Transverse colon (tissue), 4 donors: ENCODE measurements at regions not wholly inside any gene's neighbourhood (a gene's known extent, or its start where the extent isn't known, plus 50 kb on each side); places are given as distances from the start of the nearest gene placed in this dataset.

Experiments
- DNase-seq: peaks from one replicate; pipeline ENCODE4 v3.0.0-alpha.2; 2019
- H3K27ac ChIP-seq, 4 donors: fragments of 200-600 bp; sonication (generic); 2 replicates each; pipeline ENCODE4 v1.5.1; 2016 to 2018; ENCODE audit warnings: inconsistent platforms in 4 of 4
- H3K27me3 ChIP-seq: fragments of 200-600 bp; sonication (generic); 2 replicates; pipeline ENCODE4 v1.5.1; 2017; ENCODE audit warnings: inconsistent platforms
- H3K36me3 ChIP-seq, 4 donors: fragments of 200-600 bp; sonication (generic); 2 replicates each; pipeline ENCODE4 v1.5.1; 2017 to 2019; ENCODE audit warnings: inconsistent platforms in 4 of 4
- H3K4me1 ChIP-seq, 4 donors: fragments of 200-600 bp; sonication (generic); 2 replicates each; pipeline ENCODE4 v1.5.1; 2017 to 2020; ENCODE audit warnings: inconsistent platforms in 4 of 4
- H3K4me3 ChIP-seq, 4 donors: fragments of 200-600 bp; sonication (generic); 1 replicate in 1 of 4; 2 replicates in 3 of 4; pipeline versions ENCODE4 v1.5.1 to v1.6.1; 2017 to 2019; ENCODE audit warnings: inconsistent platforms in 4 of 4
- H3K9me3 ChIP-seq, 2 donors: fragments of 200-600 bp; sonication (generic); 2 replicates each; pipeline ENCODE4 v1.5.1; 2017 to 2019; ENCODE audit warnings: inconsistent platforms in 2 of 2
- CTCF ChIP-seq, 5 experiments: fragments of 200-600 bp in 3 of 5; fragments of 450-650 bp in 2 of 5; sonication (generic) in 3 of 5; IDR thresholded peaks; 1 replicate in 2 of 5; 2 replicates in 3 of 5; pipeline ENCODE4 v1.5.1; 2016 to 2017; ENCODE audit warnings: antibody characterized with exemption in 5 of 5, inconsistent platforms in 3 of 5, mild to moderate bottlenecking in 2 of 5, moderate library complexity in 1 of 5
- EP300 ChIP-seq: sonication (generic); formaldehyde crosslinking; IDR thresholded peaks from one replicate; pipeline ENCODE4 v1.6.1; 2017; ENCODE audit warnings: antibody characterized with exemption, low read depth
- POLR2A ChIP-seq: fragments of 450-650 bp; IDR thresholded peaks from one replicate; pipeline ENCODE4 v1.6.1; 2016; ENCODE audit warnings: antibody characterized with exemption, mild to moderate bottlenecking, moderate library complexity
- POLR2AphosphoS5 ChIP-seq, 3 donors: sonication (generic); formaldehyde crosslinking; IDR thresholded peaks; one replicate each; pipeline ENCODE4 v1.6.1; 2016; ENCODE audit warnings: antibody characterized with exemption in 3 of 3
- WGBS, 2 donors: methylation state at CpG; one replicate each; pipeline ENCODE4 v1.1.5; 2018; ENCODE audit warnings: low coverage in 1 of 2; 5-methylcytosine and 5-hydroxymethylcytosine counted together
- in situ Hi-C, 4 donors: fragments of 200-750 bp; cut with MboI; loops; one replicate each; pipeline versions ENCODE4 v1.15.0 to v1.15.1; 2017; ENCODE audit warnings: low sequenced_read_pairs in 3 of 4, low pct_ligation_motif_present in 1 of 4, low pct_unique_long_range_greater_than_20kb in 1 of 4
- intact Hi-C: fragments of 100-400 bp; cut with DNase I; formaldehyde crosslinking; loops from one replicate; pipeline ENCODE4 v1.15.1; 2023; ENCODE audit warnings: low total_unique reads

- WGBS, 2 donors = 67 to 70% methylated on average over 5 of the region's 5 CpGs
- Histone ChIP-seq H3K9me3 (no peaks in the 10 kb centered on the region), H3K4me3 (no peak overlapping the region), H3K27me3 (no peaks in the 10 kb centered on the region), H3K27ac (no peak overlapping the region), H3K4me1 (no peaks in the 10 kb centered on the region), H3K36me3 (no peaks in the 10 kb centered on the region)
- DNase-seq = no peak
- in situ Hi-C loops = loop anchor here in 1 of 4 donors (25.0 kb wide), 1 partner anchor 634 kb away; no protein-coding TSS in a partner anchor
- intact Hi-C loops = no loop called here
- no peak for TF ChIP-seq POLR2AphosphoS5 (IDR thresholded peaks at IDR 0.05)
- no peak for TF ChIP-seq CTCF (IDR thresholded peaks at IDR 0.05)
Measured at GRCh38 chr3:24953060-24953771, 458.6 kb upstream of the THRB start.

- 80 to 91% methylated on average over 4 of the region's 4 CpGs for WGBS, 2 donors
- in situ Hi-C loops = loop anchor here in 1 of 4 donors (25.0 kb wide), 1 partner anchor 631 kb away; no protein-coding TSS in a partner anchor
Measured at GRCh38 chr3:24956613-24957012, 462.0 kb upstream of the THRB start.

GRCh38 chr3:24958271-24958670, 463.6 kb upstream of the THRB start:
- Histone ChIP-seq H3K9me3 (no peaks in the 10 kb centered on the region), H3K36me3 (no peaks in the 10 kb centered on the region), H3K27me3 (no peaks in the 10 kb centered on the region), H3K4me1 (no peaks in the 10 kb centered on the region), H3K4me3 (no peak overlapping the region), H3K27ac (no peak overlapping the region)
- no peak for DNase-seq
- TF ChIP-seq CTCF (IDR thresholded peaks at IDR 0.05) = no peak
- TF ChIP-seq POLR2AphosphoS5 (IDR thresholded peaks at IDR 0.05) = no peak
- no peak for TF ChIP-seq POLR2A
- TF ChIP-seq EP300 = no peak
- intact Hi-C loops = no loop called here
- 50 to 52% methylated on average over 2 of the region's 2 CpGs for WGBS, 2 donors
- in situ Hi-C loops = loop anchor here in 1 of 4 donors (25.0 kb wide), 1 partner anchor 629 kb away; no protein-coding TSS in a partner anchor

More at GRCh38 chr3:24956613-24957012, 462.0 kb upstream of the THRB start:
- no peaks in the 10 kb centered on the region for H3K27me3 ChIP-seq
- intact Hi-C loops = no loop called here
- TF ChIP-seq POLR2AphosphoS5 (IDR thresholded peaks at IDR 0.05) = no peak
- TF ChIP-seq POLR2A = no peak
- TF ChIP-seq CTCF (IDR thresholded peaks at IDR 0.05) = no peak
- TF ChIP-seq EP300 = no peak
- no peak overlapping the region for H3K4me3 ChIP-seq
- H3K9me3 ChIP-seq = no peaks in the 10 kb centered on the region
- no peak for DNase-seq
- no peaks in the 10 kb centered on the region for H3K36me3 ChIP-seq
- no peak overlapping the region for H3K27ac ChIP-seq
- H3K4me1 ChIP-seq = no peaks in the 10 kb centered on the region

- no peaks in the 10 kb centered on the region for H3K4me1 ChIP-seq
- H3K27me3 ChIP-seq = no peaks in the 10 kb centered on the region
- in situ Hi-C loops (loop anchor here in 1 of 4 donors (25.0 kb wide), 1 partner anchor 628 kb away; no protein-coding TSS in a partner anchor), intact Hi-C loops (no loop called here)
- TF ChIP-seq POLR2AphosphoS5 (IDR thresholded peaks at IDR 0.05) (no peak), EP300 (no peak), CTCF (IDR thresholded peaks at IDR 0.05) (no peak), POLR2A (no peak)
- 95% methylated on average over 5 of the region's 5 CpGs; no CpG with 5 or more reads in 1 of the 2 donors for WGBS, 2 donors
- H3K27ac ChIP-seq = no peak overlapping the region
- H3K36me3 ChIP-seq = no peaks in the 10 kb centered on the region
- no peak overlapping the region for H3K4me3 ChIP-seq
- no peaks in the 10 kb centered on the region for H3K9me3 ChIP-seq
- no peak for DNase-seq
Measured at GRCh38 chr3:24958910-24959447, 464.3 kb upstream of the THRB start.
